ENCODE measurements at regions not wholly inside any gene's neighbourhood (a gene's known extent, or its start where the extent isn't known, plus 50 kb on each side); places are given as distances from the start of the nearest gene placed in this dataset.

DNA sequence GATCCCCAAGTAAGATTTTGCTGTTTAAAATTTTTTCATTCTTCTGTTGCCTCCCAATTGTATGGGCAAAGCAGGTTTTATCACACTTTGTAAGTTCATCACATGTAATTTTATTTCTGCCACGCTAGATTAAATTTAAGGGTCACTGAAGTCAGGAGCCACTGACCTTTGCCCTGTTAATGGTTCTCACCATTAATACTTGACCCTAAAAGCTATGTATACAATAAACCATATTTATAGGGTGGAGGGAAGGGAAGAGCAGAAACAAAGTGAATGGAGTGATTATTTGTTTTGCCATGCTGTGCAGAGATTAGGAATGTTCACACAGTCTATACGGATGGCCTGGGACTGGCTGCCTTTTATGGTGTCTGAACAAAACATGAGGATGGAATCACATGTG is 186.7 kb downstream of the BMP2 start:
- no peak overlapping the region for H3K27ac ChIP-seq
- no peak overlapping the region for H3K4me3 ChIP-seq (replicated peaks in 1 of 3)
- no peak for DNase-seq
- intact Hi-C loops (cut with DNase I): no loop called here
- H3K27me3 ChIP-seq: no peaks in the 10 kb centered on the region
- H3K36me3 ChIP-seq: no peaks in the 10 kb centered on the region
- no peaks in the 10 kb centered on the region for H3K9me3 ChIP-seq
- WGBS, 2 donors: 64% methylated on average over 2 of the region's 2 CpGs
- no peaks in the 10 kb centered on the region for H3K4me1 ChIP-seq
- TF ChIP-seq, protein P1, sequence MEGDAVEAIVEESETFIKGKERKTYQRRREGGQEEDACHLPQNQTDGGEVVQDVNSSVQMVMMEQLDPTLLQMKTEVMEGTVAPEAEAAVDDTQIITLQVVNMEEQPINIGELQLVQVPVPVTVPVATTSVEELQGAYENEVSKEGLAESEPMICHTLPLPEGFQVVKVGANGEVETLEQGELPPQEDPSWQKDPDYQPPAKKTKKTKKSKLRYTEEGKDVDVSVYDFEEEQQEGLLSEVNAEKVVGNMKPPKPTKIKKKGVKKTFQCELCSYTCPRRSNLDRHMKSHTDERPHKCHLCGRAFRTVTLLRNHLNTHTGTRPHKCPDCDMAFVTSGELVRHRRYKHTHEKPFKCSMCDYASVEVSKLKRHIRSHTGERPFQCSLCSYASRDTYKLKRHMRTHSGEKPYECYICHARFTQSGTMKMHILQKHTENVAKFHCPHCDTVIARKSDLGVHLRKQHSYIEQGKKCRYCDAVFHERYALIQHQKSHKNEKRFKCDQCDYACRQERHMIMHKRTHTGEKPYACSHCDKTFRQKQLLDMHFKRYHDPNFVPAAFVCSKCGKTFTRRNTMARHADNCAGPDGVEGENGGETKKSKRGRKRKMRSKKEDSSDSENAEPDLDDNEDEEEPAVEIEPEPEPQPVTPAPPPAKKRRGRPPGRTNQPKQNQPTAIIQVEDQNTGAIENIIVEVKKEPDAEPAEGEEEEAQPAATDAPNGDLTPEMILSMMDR (IDR thresholded peaks at IDR 0.05): no peak
- no peak for TF ChIP-seq POLR2A (IDR thresholded peaks at IDR 0.05)

DNA sequence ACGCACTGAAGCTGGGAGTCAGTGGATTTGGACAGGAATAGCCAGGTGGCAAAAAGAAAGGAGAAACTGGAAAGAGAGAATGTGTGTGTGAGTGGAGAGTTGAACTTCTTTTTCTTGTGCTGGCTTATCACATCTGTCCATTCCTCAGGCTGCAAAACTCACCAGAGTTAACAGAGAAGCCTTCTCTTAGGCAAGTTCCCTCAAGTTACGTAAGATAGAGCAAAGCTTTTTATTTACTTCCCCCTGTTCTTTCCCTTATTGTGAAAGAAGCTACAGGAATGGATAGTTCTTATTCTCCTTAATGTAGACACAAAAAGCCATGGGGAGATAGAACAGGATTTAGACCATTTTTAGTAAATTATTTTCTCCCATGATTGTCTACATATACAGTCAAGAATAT is 188.6 kb downstream of the BMP2 start:
- H3K4me1 ChIP-seq: no peaks in the 10 kb centered on the region
- H3K9me3 ChIP-seq: no peaks in the 10 kb centered on the region
- DNase-seq: no peak
- 91 to 95% methylated on average over 2 of the region's 2 CpGs for WGBS, 2 donors
- intact Hi-C loops (cut with DNase I): no loop called here
- H3K27ac ChIP-seq: no peak overlapping the region
- H3K4me3 ChIP-seq (replicated peaks in 1 of 3): no peak overlapping the region
- H3K36me3 ChIP-seq: no peaks in the 10 kb centered on the region
- no peaks in the 10 kb centered on the region for H3K27me3 ChIP-seq
- TF ChIP-seq, protein P1 (IDR thresholded peaks at IDR 0.05): no peak
- TF ChIP-seq POLR2A (IDR thresholded peaks at IDR 0.05): no peak

DNA sequence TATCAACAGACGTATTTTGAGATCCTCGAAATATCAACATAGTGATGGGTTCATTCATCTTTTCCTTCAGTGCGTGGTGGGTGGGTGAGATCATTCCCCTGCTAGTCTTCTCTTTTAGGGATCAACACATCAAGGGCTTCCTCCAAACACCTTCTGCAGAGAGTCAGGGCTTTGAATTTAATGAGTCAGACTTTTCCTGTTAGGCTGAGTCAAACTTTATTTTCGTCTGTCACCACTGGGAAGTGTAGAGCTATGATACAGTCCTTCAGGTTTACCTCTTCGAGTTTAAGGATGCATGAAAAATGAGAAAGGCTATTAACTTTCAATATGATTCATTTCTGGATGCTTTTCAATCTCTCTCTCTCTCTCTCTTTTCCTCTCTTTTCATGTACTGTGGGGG is 189.1 kb downstream of the BMP2 start:
- H3K27ac ChIP-seq: no peak overlapping the region
- H3K4me3 ChIP-seq (replicated peaks in 1 of 3): no peak overlapping the region
- no peaks in the 10 kb centered on the region for H3K4me1 ChIP-seq
- no peak for DNase-seq
- no peaks in the 10 kb centered on the region for H3K36me3 ChIP-seq
- intact Hi-C loops (cut with DNase I): no loop called here
- H3K27me3 ChIP-seq: no peaks in the 10 kb centered on the region
- WGBS, 2 donors: 62 to 73% methylated on average over 5 of the region's 5 CpGs
- TF ChIP-seq POLR2A (IDR thresholded peaks at IDR 0.05): no peak
- TF ChIP-seq, protein P1 (IDR thresholded peaks at IDR 0.05): no peak
- no peaks in the 10 kb centered on the region for H3K9me3 ChIP-seq

DNA sequence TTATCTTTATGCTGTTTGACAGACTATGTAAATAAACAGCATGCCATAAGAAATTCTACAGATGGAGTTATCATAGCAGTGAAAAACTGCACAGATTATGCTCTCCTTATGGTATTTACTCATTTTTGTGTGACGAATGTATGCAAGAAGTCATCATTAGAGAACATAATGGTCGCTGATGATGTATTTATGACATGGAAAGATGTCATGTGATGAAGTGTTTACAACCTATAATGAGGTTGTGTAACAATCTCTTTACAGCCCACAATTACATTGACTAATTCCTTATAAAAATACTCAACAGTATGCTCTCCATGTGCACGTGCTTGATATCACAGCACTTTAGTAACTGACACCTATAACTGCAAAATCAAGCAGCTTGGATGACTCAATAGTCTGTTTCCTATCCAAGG is 192.4 kb downstream of the BMP2 start:
- 50 to 65% methylated on average over 3 of the region's 3 CpGs for WGBS, 2 donors
- TF ChIP-seq, protein P1 (IDR thresholded peaks at IDR 0.05): no peak
- no peak for TF ChIP-seq POLR2A (IDR thresholded peaks at IDR 0.05)
- H3K4me3 ChIP-seq (replicated peaks in 1 of 3): no peak overlapping the region
- no peaks in the 10 kb centered on the region for H3K9me3 ChIP-seq
- H3K36me3 ChIP-seq: no peaks in the 10 kb centered on the region
- H3K27me3 ChIP-seq: no peaks in the 10 kb centered on the region
- H3K4me1 ChIP-seq: no peaks in the 10 kb centered on the region
- no peak overlapping the region for H3K27ac ChIP-seq
- intact Hi-C loops (cut with DNase I): no loop called here
- no peak for DNase-seq

DNA sequence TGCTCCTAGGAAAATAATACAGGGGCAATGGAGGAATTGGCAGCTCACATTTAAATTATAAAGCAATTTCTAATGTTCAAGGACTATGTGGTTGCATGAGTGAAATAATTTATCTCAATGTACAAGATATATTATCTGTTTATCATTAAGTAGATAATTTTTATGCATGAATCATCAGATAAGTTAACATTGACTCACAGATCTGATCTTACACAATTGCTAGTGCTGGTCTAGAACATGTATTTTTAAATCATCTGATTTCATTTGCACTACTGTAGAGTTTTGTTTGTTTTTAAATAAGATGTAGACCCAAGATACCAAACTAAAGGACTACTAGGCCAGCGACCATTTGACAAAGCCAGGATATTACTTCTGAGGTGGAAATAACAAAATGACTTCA is 199.2 kb downstream of the BMP2 start:
- intact Hi-C loops (cut with DNase I): no loop called here
- no peak for DNase-seq
- Histone ChIP-seq H3K36me3 (no peaks in the 10 kb centered on the region), H3K27me3 (no peaks in the 10 kb centered on the region), H3K4me3 (replicated peaks in 1 of 3) (no peak overlapping the region), H3K4me1 (no peaks in the 10 kb centered on the region), H3K27ac (no peak overlapping the region), H3K9me3 (no peaks in the 10 kb centered on the region)
- WGBS, 2 donors: 58 to 71% methylated on average over 1 of the region's 1 CpG
- no peak for TF ChIP-seq POLR2A (IDR thresholded peaks at IDR 0.05)
- TF ChIP-seq, protein P1 (IDR thresholded peaks at IDR 0.05): no peak
